ENCODE measurements at regions not wholly inside any gene's neighbourhood (a gene's known extent, or its start where the extent isn't known, plus 50 kb on each side); places are given as distances from the start of the nearest gene placed in this dataset.
A peak's percentile ranks its signal among the peaks of the same experiment; 100 is the strongest.

DNA sequence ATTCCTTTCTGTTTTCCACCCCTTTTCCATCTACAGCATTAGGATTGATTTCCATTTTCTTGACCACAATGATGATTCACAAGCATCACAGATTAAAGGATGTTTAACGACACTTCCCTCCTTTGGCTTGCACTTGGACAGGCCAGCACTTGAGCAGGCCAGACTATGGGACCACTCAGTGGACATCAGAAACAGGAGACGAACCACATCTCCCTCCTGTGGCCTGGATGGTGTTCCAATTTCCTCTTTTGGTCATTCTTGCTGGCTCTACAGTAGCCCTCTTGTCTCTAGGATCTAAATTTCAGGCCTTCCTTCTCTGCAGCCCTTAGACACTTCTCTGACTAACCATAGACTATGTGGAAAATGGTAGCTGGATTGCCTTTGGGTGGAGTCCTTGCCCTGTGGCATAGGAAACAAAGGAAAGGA, 78.8 kb upstream of the BOC start:
- CTCF ChIA-PET: interaction anchor here (0.7 kb wide), 1 partner anchor 130 kb away, joined by 3 read pairs; no protein-coding TSS in a partner anchor
- intact Hi-C loops (cut with micrococcal nuclease): no loop called here
- no peak overlapping the region for H3K9ac ChIP-seq (ENCODE audit: low read length)

DNA sequence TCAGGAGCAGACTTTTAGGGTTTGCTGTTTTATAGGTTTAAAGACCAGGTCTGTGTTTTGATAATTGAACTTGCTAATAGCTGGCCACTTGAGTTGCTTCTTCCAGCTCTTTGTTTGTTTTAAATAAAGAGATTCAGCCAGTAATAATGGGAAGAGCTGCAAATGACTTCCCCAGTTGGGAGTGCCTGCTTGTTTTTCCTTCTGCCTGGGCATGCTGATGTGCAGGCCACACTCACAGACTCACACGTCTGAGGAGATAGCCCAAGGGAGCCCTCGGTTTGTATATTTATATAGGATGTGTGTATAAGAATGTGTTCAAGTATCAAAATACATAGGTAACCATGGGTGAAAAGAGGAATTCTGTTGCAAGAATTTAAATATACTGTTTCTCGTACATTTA, 78.2 kb upstream of the BOC start:
- TF ChIP-seq, protein P1, sequence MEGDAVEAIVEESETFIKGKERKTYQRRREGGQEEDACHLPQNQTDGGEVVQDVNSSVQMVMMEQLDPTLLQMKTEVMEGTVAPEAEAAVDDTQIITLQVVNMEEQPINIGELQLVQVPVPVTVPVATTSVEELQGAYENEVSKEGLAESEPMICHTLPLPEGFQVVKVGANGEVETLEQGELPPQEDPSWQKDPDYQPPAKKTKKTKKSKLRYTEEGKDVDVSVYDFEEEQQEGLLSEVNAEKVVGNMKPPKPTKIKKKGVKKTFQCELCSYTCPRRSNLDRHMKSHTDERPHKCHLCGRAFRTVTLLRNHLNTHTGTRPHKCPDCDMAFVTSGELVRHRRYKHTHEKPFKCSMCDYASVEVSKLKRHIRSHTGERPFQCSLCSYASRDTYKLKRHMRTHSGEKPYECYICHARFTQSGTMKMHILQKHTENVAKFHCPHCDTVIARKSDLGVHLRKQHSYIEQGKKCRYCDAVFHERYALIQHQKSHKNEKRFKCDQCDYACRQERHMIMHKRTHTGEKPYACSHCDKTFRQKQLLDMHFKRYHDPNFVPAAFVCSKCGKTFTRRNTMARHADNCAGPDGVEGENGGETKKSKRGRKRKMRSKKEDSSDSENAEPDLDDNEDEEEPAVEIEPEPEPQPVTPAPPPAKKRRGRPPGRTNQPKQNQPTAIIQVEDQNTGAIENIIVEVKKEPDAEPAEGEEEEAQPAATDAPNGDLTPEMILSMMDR (conservative IDR thresholded peaks at IDR 0.05; ENCODE audit: low read depth, low read length): no peak
- TF ChIP-seq EZH2 (IDR thresholded peaks at IDR 0.05; ENCODE audit: low read length, unreplicated experiment) (no peak), EZH2phosphoT487 (IDR thresholded peaks at IDR 0.05; ENCODE audit: borderline replicate concordance, low read length) (no peak)
- H3K27me3 ChIP-seq (ENCODE audit: low read length): no peaks in the 10 kb centered on the region
- no TSS peak for BruUV-seq (replicated peaks)

More for the DNA sequence above, 78.8 kb upstream of the BOC start:
- Histone ChIP-seq H3F3A (ENCODE audit: low read length, unreplicated experiment) (no peaks in the 10 kb centered on the region), H3K27me3 (ENCODE audit: low read length) (no peaks in the 10 kb centered on the region), H2AFZ (ENCODE audit: low read length) (no peak overlapping the region), H3K27ac (ENCODE audit: low read length) (no peak overlapping the region), H3K9me3 (ENCODE audit: low read length) (no peaks in the 10 kb centered on the region), H3K9me2 (replicated peaks; ENCODE audit: low read length) (no peaks in the 10 kb centered on the region), H3K79me2 (ENCODE audit: low read length) (no peaks in the 10 kb centered on the region), H4K20me1 (ENCODE audit: low read length) (no peaks in the 10 kb centered on the region), H3K4me2 (ENCODE audit: low read length) (no peak overlapping the region), H3K4me1 (ENCODE audit: insufficient read depth, low read length) (0 out of 2 replicates have a peak, but pooled peaks cover 15% of the 10 kb centered on the region), H3K36me3 (ENCODE audit: low read depth, low read length) (no peaks in the 10 kb centered on the region), H3K4me3 (ENCODE audit: low read length) (no peak overlapping the region)
- POLR2A ChIA-PET (ENCODE audit: unreplicated experiment): no interaction called here
- DNase-seq (peak; percentile 74), ATAC-seq (peak; percentile 81)
- TF ChIP-seq EZH2phosphoT487 (IDR thresholded peaks at IDR 0.05; ENCODE audit: borderline replicate concordance, low read length): no peak
- TF ChIP-seq, protein P1 (conservative IDR thresholded peaks at IDR 0.05; ENCODE audit: low read depth, low read length): no peak
- TF ChIP-seq EZH2 (IDR thresholded peaks at IDR 0.05; ENCODE audit: low read length, unreplicated experiment): no peak
- BruUV-seq (replicated peaks): no TSS peak

DNA sequence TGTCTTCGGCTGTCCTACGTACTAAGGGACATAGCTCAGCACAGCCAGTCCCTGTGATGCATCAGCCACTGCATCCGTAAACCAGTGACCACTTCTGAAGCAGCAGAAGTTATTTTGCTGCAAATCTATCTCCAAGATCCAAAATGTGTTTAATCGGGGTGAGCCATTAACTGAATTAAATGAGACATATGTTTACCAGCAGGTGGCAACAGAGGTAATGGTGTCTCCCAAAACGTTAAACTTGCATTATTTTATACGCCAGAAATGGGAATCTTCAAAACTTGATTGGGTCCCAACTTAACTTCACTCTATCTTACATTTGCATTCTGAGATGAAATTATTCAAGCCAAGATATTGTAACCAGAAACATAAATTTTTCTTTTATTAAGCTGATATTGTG, 75.3 kb upstream of the BOC start:
- ATAC-seq (peak; percentile 46), DNase-seq (peak; percentile 60)
- H3K27me3 ChIP-seq (ENCODE audit: low read length): no peaks in the 10 kb centered on the region
- no peaks in the 10 kb centered on the region for H4K20me1 ChIP-seq (ENCODE audit: low read length)
- no peak overlapping the region for H3K4me2 ChIP-seq (ENCODE audit: low read length)
- no peaks in the 10 kb centered on the region for H3K36me3 ChIP-seq (ENCODE audit: low read depth, low read length)
- no peaks in the 10 kb centered on the region for H3K9me3 ChIP-seq (ENCODE audit: low read length)
- H3K9me2 ChIP-seq (replicated peaks; ENCODE audit: low read length): no peaks in the 10 kb centered on the region
- H3K4me3 ChIP-seq (ENCODE audit: low read length): no peak overlapping the region
- TF ChIP-seq EZH2phosphoT487 (IDR thresholded peaks at IDR 0.05; ENCODE audit: borderline replicate concordance, low read length): no peak
- TF ChIP-seq, protein P1 (conservative IDR thresholded peaks at IDR 0.05; ENCODE audit: low read depth, low read length): peak; percentile 90
- ChIA-PET POLR2A (ENCODE audit: unreplicated experiment) (no interaction called here), CTCF (interaction anchor here (1.9 kb wide), 1 partner anchor 152 kb away, joined by 10 read pairs; no protein-coding TSS in a partner anchor)
- H3K27ac ChIP-seq (ENCODE audit: low read length): no peak overlapping the region
- no peak overlapping the region for H3K9ac ChIP-seq (ENCODE audit: low read length)
- H2AFZ ChIP-seq (ENCODE audit: low read length): no peak overlapping the region
- peaks cover 16% of the 10 kb centered on the region; the same call in 1 of the 2 replicates for H3K4me1 ChIP-seq (ENCODE audit: insufficient read depth, low read length)
- BruUV-seq (replicated peaks): no TSS peak
- no peaks in the 10 kb centered on the region for H3K79me2 ChIP-seq (ENCODE audit: low read length)
- intact Hi-C loops (cut with micrococcal nuclease): loop anchor here (1.0 to 5.0 kb wide), 5 partner anchors 77 to 441 kb away; no protein-coding TSS in a partner anchor
- H3F3A ChIP-seq (ENCODE audit: low read length, unreplicated experiment): no peaks in the 10 kb centered on the region

More for the DNA sequence above, 78.2 kb upstream of the BOC start:
- intact Hi-C loops (cut with micrococcal nuclease): no loop called here
- H3F3A ChIP-seq (ENCODE audit: low read length, unreplicated experiment): no peaks in the 10 kb centered on the region
- DNase-seq (no peak), ATAC-seq (no peak)
- no peaks in the 10 kb centered on the region for H3K79me2 ChIP-seq (ENCODE audit: low read length)
- H3K27ac ChIP-seq (ENCODE audit: low read length): no peak overlapping the region
- H3K9ac ChIP-seq (ENCODE audit: low read length): no peak overlapping the region
- ChIA-PET POLR2A (ENCODE audit: unreplicated experiment) (no interaction called here), CTCF (interaction anchor here (0.7 kb wide), 1 partner anchor 130 kb away, joined by 3 read pairs; no protein-coding TSS in a partner anchor)
- no peaks in the 10 kb centered on the region for H3K9me3 ChIP-seq (ENCODE audit: low read length)
- H3K36me3 ChIP-seq (ENCODE audit: low read depth, low read length): no peaks in the 10 kb centered on the region
- no peak overlapping the region for H3K4me3 ChIP-seq (ENCODE audit: low read length)
- no peak overlapping the region for H2AFZ ChIP-seq (ENCODE audit: low read length)
- 0 out of 2 replicates have a peak, but pooled peaks cover 14% of the 10 kb centered on the region for H3K4me1 ChIP-seq (ENCODE audit: insufficient read depth, low read length)
- H3K4me2 ChIP-seq (ENCODE audit: low read length): no peak overlapping the region
- H3K9me2 ChIP-seq (replicated peaks; ENCODE audit: low read length): no peaks in the 10 kb centered on the region
- H4K20me1 ChIP-seq (ENCODE audit: low read length): no peaks in the 10 kb centered on the region
